Hepatocyte (in vitro differentiated cells): ENCODE measurements at regions not wholly inside any gene's neighbourhood (a gene's known extent, or its start where the extent isn't known, plus 50 kb on each side); places are given as distances from the start of the nearest gene placed in this dataset.

Source experiments
- DNase-seq: peaks from one replicate; pipeline ENCODE4 v3.0.0-alpha.2; 2016; ENCODE audit warnings: low spot score
- H2AFZ ChIP-seq: fragments of 200-600 bp; sonication (generic); 2 replicates; pipeline ENCODE4 v1.6.0; 2016; ENCODE audit warnings: antibody characterized with exemption, mild to moderate bottlenecking
- H3K27ac ChIP-seq: fragments of 200-600 bp; sonication (generic); 2 replicates; pipeline ENCODE4 v1.5.1; 2016; ENCODE audit warnings: mild to moderate bottlenecking
- H3K27me3 ChIP-seq: fragments of 200-600 bp; sonication (generic); 2 replicates; pipeline ENCODE4 v1.6.1; 2016
- H3K36me3 ChIP-seq: fragments of 200-600 bp; sonication (generic); replicated peaks from 2 replicates; pipeline ENCODE4 v1.5.1; 2016; ENCODE audit warnings: low read depth; ENCODE audit not compliant: insufficient read depth
- H3K4me1 ChIP-seq: fragments of 200-600 bp; sonication (generic); 2 replicates; pipeline ENCODE4 v1.5.1; 2016; ENCODE audit warnings: mild to moderate bottlenecking, moderate library complexity; ENCODE audit not compliant: insufficient read depth
- H3K4me2 ChIP-seq: fragments of 200-600 bp; sonication (generic); 2 replicates; pipeline ENCODE4 v1.6.0; 2016
- H3K4me3 ChIP-seq: fragments of 200-600 bp; sonication (generic); 2 replicates; pipeline ENCODE4 v1.5.1; 2016; ENCODE audit warnings: mild to moderate bottlenecking
- H3K79me2 ChIP-seq: fragments of 200-600 bp; sonication (generic); 2 replicates; pipeline ENCODE4 v1.6.0; 2017; ENCODE audit warnings: mild to moderate bottlenecking
- H3K9me2 ChIP-seq: fragments of 200-600 bp; sonication (generic); replicated peaks from 2 replicates; pipeline ENCODE4 v1.6.0; 2017; ENCODE audit warnings: mild to moderate bottlenecking; ENCODE audit not compliant: insufficient read depth
- H3K9me3 ChIP-seq: fragments of 200-600 bp; sonication (generic); 2 replicates; pipeline ENCODE4 v1.5.1; 2016; ENCODE audit warnings: low read depth, mild to moderate bottlenecking
- H4K20me1 ChIP-seq: fragments of 200-600 bp; sonication (generic); 2 replicates; pipeline ENCODE4 v1.6.0; 2016; ENCODE audit warnings: mild to moderate bottlenecking; ENCODE audit not compliant: insufficient read depth, poor library complexity, severe bottlenecking
- CTCF ChIP-seq: fragments of 200-600 bp; sonication (generic); IDR thresholded peaks from 2 replicates; pipeline ENCODE4 v1.5.1; 2016; ENCODE audit warnings: antibody characterized with exemption, mild to moderate bottlenecking; ENCODE audit not compliant: poor library complexity
- EZH2 ChIP-seq: fragments of 200-600 bp; sonication (generic); IDR thresholded peaks from 2 replicates; pipeline ENCODE4 v1.6.1; 2016; ENCODE audit warnings: antibody characterized with exemption, mild to moderate bottlenecking, borderline replicate concordance
- EZH2phosphoT487 ChIP-seq: fragments of 200-600 bp; sonication (generic); IDR thresholded peaks from one replicate; pipeline ENCODE4 v1.6.1; 2018; ENCODE audit warnings: antibody characterized with exemption, mild to moderate bottlenecking, low read depth, moderate library complexity; ENCODE audit not compliant: unreplicated experiment, severe bottlenecking
- WGBS: methylation state at CpG from one replicate; pipeline ENCODE4 v1.1.6; 2016; ENCODE audit warnings: low lambda C conversion rate; ENCODE audit errors: missing lambda C conversion rate; 5-methylcytosine and 5-hydroxymethylcytosine counted together

- WGBS = 78% methylated on average over 14 of the region's 14 CpGs
- H3K4me1 ChIP-seq = peaks cover 65% of the 10 kb centered on the region
Observed at GRCh38 chr1:234538930-234539649, 60.1 kb upstream of the TARBP1 start.

GRCh38 chr1:234538062-234538731, 59.2 kb upstream of the TARBP1 start:
- peak; percentile 72 for DNase-seq
- no peaks in the 10 kb centered on the region for H3K9me2 ChIP-seq
- peak overlapping the region; percentile 34 for H3K4me2 ChIP-seq
- no peaks in the 10 kb centered on the region for H3K36me3 ChIP-seq
- H3K27me3 ChIP-seq = no peaks in the 10 kb centered on the region
- WGBS = 61% methylated on average over 19 of the region's 19 CpGs
- H3K4me1 ChIP-seq = peaks cover 62% of the 10 kb centered on the region
- TF ChIP-seq CTCF (no peak), EZH2 (no peak), EZH2phosphoT487 (no peak)
- peak overlapping the region; percentile 92 for H3K27ac ChIP-seq
- no peak overlapping the region for H3K4me3 ChIP-seq
- no peak overlapping the region for H2AFZ ChIP-seq
- no peaks in the 10 kb centered on the region for H3K79me2 ChIP-seq
- H4K20me1 ChIP-seq = no peaks in the 10 kb centered on the region
- no peaks in the 10 kb centered on the region for H3K9me3 ChIP-seq

More at GRCh38 chr1:234538930-234539649, 60.1 kb upstream of the TARBP1 start:
- no peaks in the 10 kb centered on the region for H3K36me3 ChIP-seq
- no peak overlapping the region for H2AFZ ChIP-seq
- H3K27me3 ChIP-seq = no peaks in the 10 kb centered on the region
- no peaks in the 10 kb centered on the region for H4K20me1 ChIP-seq
- no peaks in the 10 kb centered on the region for H3K9me3 ChIP-seq
- H3K27ac ChIP-seq = peak overlapping the region; percentile 92
- H3K4me2 ChIP-seq = peak overlapping the region; percentile 34
- no peak for TF ChIP-seq EZH2
- no peak for TF ChIP-seq CTCF
- no peak for TF ChIP-seq EZH2phosphoT487
- H3K9me2 ChIP-seq = no peaks in the 10 kb centered on the region
- no peak overlapping the region for H3K4me3 ChIP-seq
- no peaks in the 10 kb centered on the region for H3K79me2 ChIP-seq
- DNase-seq = no peak

- Histone ChIP-seq H3K36me3 (no peaks in the 10 kb centered on the region), H2AFZ (no peak overlapping the region), H3K4me2 (no peak overlapping the region), H3K4me3 (no peak overlapping the region), H3K4me1 (peaks cover 64% of the 10 kb centered on the region), H3K9me2 (no peaks in the 10 kb centered on the region), H3K27ac (peak overlapping the region; percentile 92), H3K79me2 (no peaks in the 10 kb centered on the region), H3K9me3 (no peaks in the 10 kb centered on the region), H4K20me1 (no peaks in the 10 kb centered on the region), H3K27me3 (no peaks in the 10 kb centered on the region)
- TF ChIP-seq EZH2phosphoT487 (no peak), CTCF (no peak), EZH2 (no peak)
- no peak for DNase-seq
- WGBS = 87% methylated on average over 5 of the region's 5 CpGs
Observed at GRCh38 chr1:234537236-234537635, 58.3 kb upstream of the TARBP1 start.
